T-helper 1 cell treated with Interleukin-12 subunit alpha and Interleukin-12 subunit beta and Interleukin-4 antibody, amounts not matched to agents 30 μg/mL and 1 μg/mL, for 36 hours (primary cell): ENCODE measurements at regions not wholly inside any gene's neighbourhood (a gene's known extent, or its start where the extent isn't known, plus 50 kb on each side); places are given as distances from the start of the nearest gene placed in this dataset.

Experiments used
- H3K27ac Mint-ChIP-seq: one replicate; pipeline ENCODE4 v1.8.0; 2021; ENCODE audit warnings: mild to moderate bottlenecking, mixed read lengths
- H3K27me3 Mint-ChIP-seq: one replicate; pipeline ENCODE4 v1.8.0; 2021; ENCODE audit warnings: low read depth, mixed read lengths
- H3K36me3 Mint-ChIP-seq: one replicate; pipeline ENCODE4 v1.8.0; 2021; ENCODE audit warnings: low read depth, mixed read lengths
- H3K4me1 Mint-ChIP-seq: one replicate; pipeline ENCODE4 v1.8.0; 2021; ENCODE audit warnings: low read depth, mixed read lengths
- H3K4me3 Mint-ChIP-seq: one replicate; pipeline ENCODE4 v1.8.0; 2021; ENCODE audit warnings: mild to moderate bottlenecking, moderate library complexity, mixed read lengths
- H3K9me3 Mint-ChIP-seq: one replicate; pipeline ENCODE4 v1.8.0; 2021; ENCODE audit warnings: mixed read lengths

DNA sequence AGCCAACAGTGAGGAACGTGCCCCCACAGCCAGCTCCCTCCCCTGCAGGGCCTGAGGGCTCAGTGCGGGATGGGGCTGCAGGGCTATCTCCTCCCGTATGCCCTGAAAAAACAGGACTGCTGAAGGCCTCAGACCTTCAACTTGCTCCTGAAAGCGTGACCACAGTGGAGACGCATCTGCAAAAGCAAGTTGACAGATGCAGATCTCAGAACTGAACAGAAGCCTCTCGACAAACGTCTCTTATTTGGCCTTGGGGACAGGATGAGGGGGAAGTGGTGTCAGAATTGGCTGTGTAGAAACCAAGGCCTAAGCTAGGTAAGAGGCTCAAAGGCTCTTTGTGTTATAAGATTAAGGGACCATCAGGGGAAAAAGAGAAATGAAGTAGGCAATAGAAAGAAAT is 120.7 kb upstream of the SLC22A23 start:
- Mint-ChIP-seq H3K4me1 (no peaks in the 10 kb centered on the region), H3K36me3 (no peaks in the 10 kb centered on the region), H3K9me3 (no peaks in the 10 kb centered on the region), H3K27ac (no peak overlapping the region), H3K27me3 (peaks cover 7% of the 10 kb centered on the region), H3K4me3 (no peak overlapping the region)

DNA sequence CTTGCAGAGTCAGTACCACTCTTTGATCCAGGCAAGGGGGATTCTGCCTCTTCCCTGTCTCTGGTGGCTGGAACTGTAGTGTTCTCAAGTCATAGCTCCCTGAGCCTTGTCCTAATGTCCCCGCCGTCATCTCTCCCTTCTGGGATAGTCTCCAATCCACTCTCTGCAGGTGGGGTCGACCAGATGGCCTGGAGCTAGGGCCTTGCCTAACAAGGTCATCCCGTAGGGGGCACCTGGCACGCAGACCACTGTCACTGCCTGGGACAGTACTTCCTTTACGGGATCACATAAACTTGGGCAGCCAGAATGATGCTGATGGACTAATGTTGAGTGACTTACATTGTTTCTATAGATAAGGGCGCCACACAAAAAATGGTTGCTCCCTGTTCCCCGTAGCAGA is 118.9 kb upstream of the SLC22A23 start:
- Mint-ChIP-seq H3K27ac (no peak overlapping the region), H3K4me1 (no peaks in the 10 kb centered on the region), H3K36me3 (no peaks in the 10 kb centered on the region), H3K27me3 (no peaks in the 10 kb centered on the region), H3K9me3 (no peaks in the 10 kb centered on the region), H3K4me3 (no peak overlapping the region)

- Mint-ChIP-seq H3K36me3 (no peaks in the 10 kb centered on the region), H3K4me3 (no peak overlapping the region), H3K27me3 (no peaks in the 10 kb centered on the region), H3K9me3 (no peaks in the 10 kb centered on the region), H3K27ac (no peak overlapping the region), H3K4me1 (no peaks in the 10 kb centered on the region)
These were observed 118.3 kb upstream of the SLC22A23 start for GRCh38 chr6:3575166-3575565.

DNA sequence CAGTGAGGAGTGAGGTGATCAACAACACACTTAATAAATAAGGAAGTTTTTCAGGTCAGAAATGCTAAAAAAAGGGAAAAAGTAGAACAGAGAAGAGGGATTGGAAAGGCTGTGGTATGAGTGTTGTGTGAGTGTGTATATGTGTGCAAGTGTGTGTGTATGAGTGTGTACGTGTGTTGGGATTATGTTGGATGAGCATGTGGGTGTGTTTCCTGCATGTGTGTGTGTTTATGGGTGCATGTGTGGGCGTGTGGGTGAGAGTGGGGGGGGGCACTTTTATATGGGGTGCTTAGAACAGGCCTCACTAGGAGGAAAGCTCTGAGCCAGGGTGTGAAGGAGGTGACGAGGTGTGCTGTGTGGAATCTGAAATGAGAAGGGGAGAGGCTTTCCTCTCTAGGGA is 116.8 kb upstream of the SLC22A23 start:
- Mint-ChIP-seq H3K36me3 (no peaks in the 10 kb centered on the region), H3K4me1 (no peaks in the 10 kb centered on the region), H3K9me3 (no peaks in the 10 kb centered on the region), H3K27ac (no peak overlapping the region), H3K4me3 (no peak overlapping the region), H3K27me3 (no peaks in the 10 kb centered on the region)

DNA sequence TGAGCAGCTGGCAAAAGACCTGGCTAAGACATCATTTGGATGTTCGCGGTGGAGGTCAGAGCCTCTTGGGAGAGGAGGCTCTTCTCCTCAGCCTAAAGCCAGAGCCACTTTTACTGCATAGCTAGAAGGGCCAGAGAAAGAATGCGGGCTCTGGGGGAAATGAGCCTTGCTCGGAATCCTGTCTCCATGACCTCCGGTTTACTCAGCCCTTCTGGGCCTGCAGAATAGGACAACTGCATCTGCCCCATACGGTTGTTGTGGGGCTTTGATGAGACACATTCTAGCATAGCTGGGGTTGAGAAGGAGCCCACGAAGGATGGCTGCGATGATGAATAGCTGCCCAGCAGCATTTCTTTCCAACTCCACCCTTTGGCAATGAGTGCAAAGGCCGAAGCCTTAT is 115.0 kb upstream of the SLC22A23 start:
- H3K4me3 Mint-ChIP-seq = no peak overlapping the region
- no peaks in the 10 kb centered on the region for H3K27me3 Mint-ChIP-seq
- H3K27ac Mint-ChIP-seq = no peak overlapping the region
- no peaks in the 10 kb centered on the region for H3K36me3 Mint-ChIP-seq
- H3K9me3 Mint-ChIP-seq = no peaks in the 10 kb centered on the region
- no peaks in the 10 kb centered on the region for H3K4me1 Mint-ChIP-seq

GRCh38 chr6:3571250-3571681 is 114.4 kb upstream of the SLC22A23 start:
- no peaks in the 10 kb centered on the region for H3K4me1 Mint-ChIP-seq
- H3K4me3 Mint-ChIP-seq = no peak overlapping the region
- H3K27ac Mint-ChIP-seq = no peak overlapping the region

DNA sequence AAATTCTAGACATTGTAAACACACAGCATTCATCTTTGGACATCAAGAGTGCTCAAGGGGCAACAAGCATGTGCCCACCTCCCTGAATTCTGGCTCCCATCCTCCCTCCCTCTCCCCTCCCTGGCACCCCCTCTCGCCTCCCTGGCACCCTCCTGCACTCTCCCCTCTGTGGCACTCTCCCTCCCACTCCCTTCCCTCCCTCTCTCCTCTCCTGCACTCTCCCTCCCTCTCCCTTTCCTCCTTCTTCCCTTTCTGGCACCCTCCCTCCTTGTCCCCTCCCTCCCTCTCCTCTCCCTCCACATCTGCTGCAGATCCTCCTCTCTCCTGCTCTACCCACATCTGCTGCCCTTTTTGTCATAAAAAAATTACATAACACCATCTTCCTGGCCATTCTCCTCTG is 113.0 kb upstream of the SLC22A23 start:
- no peaks in the 10 kb centered on the region for H3K27me3 Mint-ChIP-seq
- no peaks in the 10 kb centered on the region for H3K9me3 Mint-ChIP-seq

More at GRCh38 chr6:3571250-3571681, 114.4 kb upstream of the SLC22A23 start:
- Mint-ChIP-seq H3K36me3 (no peaks in the 10 kb centered on the region), H3K27me3 (no peaks in the 10 kb centered on the region), H3K9me3 (no peaks in the 10 kb centered on the region)

DNA sequence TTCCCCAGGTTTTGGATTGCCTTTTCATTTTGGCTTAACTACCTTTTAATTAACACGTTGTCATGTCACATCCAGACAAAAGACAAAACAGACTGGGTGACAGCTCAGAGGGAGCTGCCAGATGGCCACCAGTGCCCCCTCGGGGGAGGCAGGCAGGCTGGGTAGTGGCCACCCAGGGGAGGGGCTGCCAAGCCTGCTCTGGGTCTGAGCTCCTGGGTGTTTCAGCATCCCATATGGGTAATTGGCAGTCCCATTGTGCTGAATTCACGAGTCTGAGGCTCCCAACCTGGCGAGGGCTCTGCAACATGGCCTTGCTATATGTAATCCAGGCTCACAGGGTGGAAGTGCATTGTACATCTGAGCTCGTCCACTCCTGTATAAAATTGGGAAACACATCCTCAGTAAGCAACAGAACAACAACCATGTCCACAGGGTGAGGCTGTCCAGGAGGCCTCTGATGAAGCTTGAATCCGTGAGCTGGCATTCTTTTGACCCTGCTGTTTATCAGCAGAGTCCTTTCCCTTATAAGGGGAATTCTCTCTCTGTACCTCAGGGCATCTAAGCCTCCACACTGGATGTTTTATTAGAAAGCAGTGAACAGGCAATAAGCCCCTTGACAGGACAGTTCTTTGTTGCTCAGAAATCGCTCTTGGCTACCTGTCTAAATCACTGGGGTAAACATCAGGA is 111.7 kb upstream of the SLC22A23 start:
- Mint-ChIP-seq H3K9me3 (no peaks in the 10 kb centered on the region), H3K27ac (no peak overlapping the region), H3K27me3 (no peaks in the 10 kb centered on the region), H3K4me1 (no peaks in the 10 kb centered on the region), H3K4me3 (no peak overlapping the region), H3K36me3 (no peaks in the 10 kb centered on the region)

More for the DNA sequence above, 113.0 kb upstream of the SLC22A23 start:
- Mint-ChIP-seq H3K4me3 (no peak overlapping the region), H3K36me3 (no peaks in the 10 kb centered on the region), H3K27ac (no peak overlapping the region), H3K4me1 (no peaks in the 10 kb centered on the region)

DNA sequence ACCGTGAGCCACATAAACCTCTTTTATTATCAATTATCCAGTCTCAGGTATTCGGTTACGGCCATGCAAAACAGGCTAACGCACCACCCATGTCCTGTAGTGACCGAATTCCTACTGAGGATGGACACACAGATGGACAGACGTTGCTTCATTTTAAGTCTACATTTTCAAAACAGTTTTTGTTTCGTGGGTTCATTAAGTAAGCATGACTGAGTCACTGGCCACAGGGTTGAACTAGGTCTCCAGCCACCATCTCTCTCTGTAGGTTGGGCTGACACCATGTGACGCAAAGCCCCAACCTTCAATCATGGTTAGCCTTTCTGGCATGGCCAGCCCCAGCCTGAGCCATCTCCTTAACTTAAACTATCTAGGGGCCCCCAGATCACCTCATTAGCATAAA is 110.0 kb upstream of the SLC22A23 start:
- Mint-ChIP-seq H3K27ac (no peak overlapping the region), H3K36me3 (no peaks in the 10 kb centered on the region), H3K9me3 (no peaks in the 10 kb centered on the region), H3K4me1 (no peaks in the 10 kb centered on the region), H3K4me3 (no peak overlapping the region), H3K27me3 (no peaks in the 10 kb centered on the region)

GRCh38 chr6:3565291-3565690 is 108.4 kb upstream of the SLC22A23 start:
- H3K27ac Mint-ChIP-seq = no peak overlapping the region
- no peaks in the 10 kb centered on the region for H3K4me1 Mint-ChIP-seq
- no peak overlapping the region for H3K4me3 Mint-ChIP-seq
- no peaks in the 10 kb centered on the region for H3K9me3 Mint-ChIP-seq
- H3K27me3 Mint-ChIP-seq = peaks cover 9% of the 10 kb centered on the region
- no peaks in the 10 kb centered on the region for H3K36me3 Mint-ChIP-seq

DNA sequence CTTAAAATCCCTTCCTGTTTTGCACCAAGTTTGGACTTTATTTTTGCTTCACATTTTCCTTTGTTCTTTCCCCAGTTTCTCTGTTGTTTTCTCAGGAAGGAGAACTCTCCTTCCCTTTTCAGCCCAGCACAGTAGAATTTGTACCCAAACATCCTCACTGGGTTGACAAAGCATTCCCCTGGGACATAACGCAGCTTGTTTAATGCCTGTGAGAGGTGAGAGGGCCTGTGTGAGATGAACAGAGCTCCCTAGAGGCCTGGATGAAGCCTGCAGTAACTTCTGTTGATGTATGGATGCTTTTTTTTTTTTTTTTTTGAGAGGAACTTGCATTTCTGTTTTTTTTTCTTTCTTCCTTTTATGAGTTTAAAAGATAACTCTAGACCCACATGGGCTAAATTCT is 104.9 kb upstream of the SLC22A23 start:
- H3K9me3 Mint-ChIP-seq = no peaks in the 10 kb centered on the region
- H3K27ac Mint-ChIP-seq = no peak overlapping the region
- H3K4me1 Mint-ChIP-seq = no peaks in the 10 kb centered on the region
- H3K4me3 Mint-ChIP-seq = no peak overlapping the region
- H3K36me3 Mint-ChIP-seq = no peaks in the 10 kb centered on the region
- peaks cover 11% of the 10 kb centered on the region for H3K27me3 Mint-ChIP-seq

DNA sequence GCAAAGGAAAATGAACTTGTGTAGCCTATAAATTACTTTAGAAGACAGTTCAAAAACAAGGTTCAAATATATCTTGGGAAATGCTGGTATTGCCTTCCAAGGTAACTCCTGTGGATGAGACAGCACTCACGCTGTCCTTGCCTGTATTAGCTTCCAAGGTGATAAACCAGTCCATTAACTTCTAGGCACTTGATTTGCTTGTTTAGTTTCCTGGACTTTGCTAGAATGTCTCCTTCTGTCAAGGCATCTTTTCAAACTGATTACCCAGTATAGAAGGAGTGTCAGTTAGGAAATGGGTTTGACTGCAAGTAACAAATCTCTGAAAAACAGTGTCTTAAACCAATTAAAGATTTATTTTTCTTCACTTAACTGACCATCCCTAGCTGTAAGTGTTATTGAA is 103.4 kb upstream of the SLC22A23 start:
- peaks cover 14% of the 10 kb centered on the region for H3K27me3 Mint-ChIP-seq

DNA sequence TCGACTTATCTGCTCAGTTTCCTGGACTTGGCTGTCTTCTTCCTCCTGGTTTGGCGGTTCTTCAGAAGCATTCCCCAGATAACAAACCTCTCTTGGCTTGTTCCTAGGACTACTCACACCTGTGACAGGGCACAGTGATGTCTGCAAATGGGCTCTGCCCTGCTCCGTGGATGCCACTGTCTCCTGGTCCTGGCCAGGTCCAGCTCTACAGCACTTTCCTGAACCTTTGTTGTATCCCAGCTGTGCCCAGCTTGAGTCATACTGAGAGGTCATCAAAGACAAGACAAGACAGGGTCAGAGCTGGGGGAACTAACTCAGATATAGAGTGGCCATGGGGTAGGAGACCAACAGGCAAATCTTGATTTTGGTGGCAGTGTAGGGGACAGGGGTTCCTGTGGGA is 102.7 kb upstream of the SLC22A23 start:
- H3K9me3 Mint-ChIP-seq = no peaks in the 10 kb centered on the region
- peaks cover 14% of the 10 kb centered on the region for H3K27me3 Mint-ChIP-seq
- H3K27ac Mint-ChIP-seq = no peak overlapping the region
- H3K4me3 Mint-ChIP-seq = no peak overlapping the region
- no peaks in the 10 kb centered on the region for H3K4me1 Mint-ChIP-seq
- H3K36me3 Mint-ChIP-seq = no peaks in the 10 kb centered on the region

More for the DNA sequence above, 103.4 kb upstream of the SLC22A23 start:
- H3K4me1 Mint-ChIP-seq = no peaks in the 10 kb centered on the region
- no peak overlapping the region for H3K4me3 Mint-ChIP-seq
- no peak overlapping the region for H3K27ac Mint-ChIP-seq
- no peaks in the 10 kb centered on the region for H3K9me3 Mint-ChIP-seq
- no peaks in the 10 kb centered on the region for H3K36me3 Mint-ChIP-seq

GRCh38 chr6:3557336-3557735 is 100.5 kb upstream of the SLC22A23 start:
- Mint-ChIP-seq H3K4me1 (no peaks in the 10 kb centered on the region), H3K36me3 (no peaks in the 10 kb centered on the region), H3K27me3 (peaks cover 14% of the 10 kb centered on the region), H3K27ac (no peak overlapping the region), H3K4me3 (no peak overlapping the region), H3K9me3 (no peaks in the 10 kb centered on the region)

- no peak overlapping the region for H3K4me3 Mint-ChIP-seq
- no peaks in the 10 kb centered on the region for H3K36me3 Mint-ChIP-seq
- H3K4me1 Mint-ChIP-seq = no peaks in the 10 kb centered on the region
- H3K27ac Mint-ChIP-seq = no peak overlapping the region
- peaks cover 28% of the 10 kb centered on the region for H3K27me3 Mint-ChIP-seq
- no peaks in the 10 kb centered on the region for H3K9me3 Mint-ChIP-seq
These were observed 96.4 kb upstream of the SLC22A23 start for GRCh38 chr6:3553254-3553653.
